ENCODE measurements at regions not wholly inside any gene's neighbourhood (a gene's known extent, or its start where the extent isn't known, plus 50 kb on each side); places are given as distances from the start of the nearest gene placed in this dataset.

GRCh38 chr9:80251778-80252177, 680.0 kb downstream of the TLE4 start:
- TF ChIP-seq CTCF (IDR thresholded peaks at IDR 0.05) (no peak), POLR2A (IDR thresholded peaks at IDR 0.05) (no peak)

All from body of pancreas (tissue), 4 donors.